GM23338 (cell line): ENCODE measurements at regions not wholly inside any gene's neighbourhood (a gene's known extent, or its start where the extent isn't known, plus 50 kb on each side); places are given as distances from the start of the nearest gene placed in this dataset.

Experiments
- ATAC-seq: fragments of 200-7000 bp; cut with Tn5 transposase; 3 replicates; pipeline ENCODE4 v1.9.1; 2020
- DNase-seq: peaks from one replicate; pipeline ENCODE4 v3.0.0-alpha.2; 2015; ENCODE audit warnings: low spot score
- H2AFZ ChIP-seq: fragments of 200-600 bp; sonication (generic); 2 replicates; pipeline ENCODE4 v1.8.0; 2016; ENCODE audit warnings: antibody characterized with exemption, mild to moderate bottlenecking, moderate library complexity
- H3F3A ChIP-seq: fragments of 200-600 bp; sonication (generic); replicated peaks from 2 replicates; pipeline ENCODE4 v1.8.0; 2017; ENCODE audit warnings: antibody characterized with exemption, mixed run types, low read depth
- H3K27ac ChIP-seq: fragments of 200-600 bp; sonication (generic); 2 replicates; pipeline ENCODE4 v1.6.1; 2016; ENCODE audit warnings: low read depth
- H3K27me3 ChIP-seq: fragments of 200-600 bp; sonication (generic); 2 replicates; pipeline ENCODE4 v1.8.0; 2016; ENCODE audit warnings: mild to moderate bottlenecking, mixed run types, moderate library complexity; ENCODE audit not compliant: insufficient read depth
- H3K36me3 ChIP-seq: fragments of 200-600 bp; sonication (generic); 2 replicates; pipeline ENCODE4 v1.8.0; 2016; ENCODE audit warnings: mild to moderate bottlenecking; ENCODE audit not compliant: insufficient read depth
- H3K4me1 ChIP-seq: fragments of 200-600 bp; sonication (generic); 2 replicates; pipeline ENCODE4 v1.8.0; 2016; ENCODE audit warnings: mild to moderate bottlenecking, moderate library complexity; ENCODE audit not compliant: insufficient read depth
- H3K4me2 ChIP-seq: fragments of 200-600 bp; sonication (generic); 2 replicates; pipeline ENCODE4 v1.7.1; 2017; ENCODE audit warnings: mixed run types
- H3K4me3 ChIP-seq: fragments of 200-600 bp; sonication (generic); 2 replicates; pipeline ENCODE4 v1.6.1; 2016; ENCODE audit warnings: mixed run types
- H3K79me2 ChIP-seq: fragments of 200-600 bp; sonication (generic); replicated peaks from 2 replicates; pipeline ENCODE4 v1.8.0; 2017; ENCODE audit warnings: mild to moderate bottlenecking; ENCODE audit not compliant: insufficient read depth
- H3K9me2 ChIP-seq: fragments of 200-600 bp; sonication (generic); 2 replicates; pipeline ENCODE4 v1.8.0; 2017; ENCODE audit not compliant: insufficient read depth
- H4K20me1 ChIP-seq: fragments of 200-600 bp; sonication (generic); replicated peaks from 2 replicates; pipeline ENCODE4 v1.8.0; 2017; ENCODE audit warnings: mild to moderate bottlenecking; ENCODE audit not compliant: insufficient read depth
- H3K27ac Mint-ChIP-seq: 2 replicates; pipeline ENCODE4 v1.8.0; 2020; ENCODE audit warnings: inconsistent platforms, mild to moderate bottlenecking, moderate library complexity, mixed read lengths
- H3K27me3 Mint-ChIP-seq: 3 replicates; pipeline ENCODE4 v1.8.0; 2022; ENCODE audit warnings: low read depth, mild to moderate bottlenecking, moderate library complexity, mixed read lengths, inconsistent platforms; ENCODE audit not compliant: insufficient read depth, poor library complexity
- H3K36me3 Mint-ChIP-seq: 3 replicates; pipeline ENCODE4 v1.8.0; 2021; ENCODE audit warnings: low read depth, mild to moderate bottlenecking, inconsistent platforms, moderate library complexity, mixed read lengths
- H3K4me1 Mint-ChIP-seq: 3 replicates; pipeline ENCODE4 v1.8.0; 2020; ENCODE audit warnings: mild to moderate bottlenecking, inconsistent platforms, mixed read lengths
- H3K4me3 Mint-ChIP-seq: 3 replicates; pipeline ENCODE4 v1.8.0; 2021; ENCODE audit warnings: moderate library complexity, mild to moderate bottlenecking, inconsistent platforms, mixed read lengths
- H3K9me3 Mint-ChIP-seq: 3 replicates; pipeline ENCODE4 v1.8.0; 2020; ENCODE audit warnings: moderate library complexity, mild to moderate bottlenecking, inconsistent platforms, mixed read lengths
- JUNB ChIP-seq: IDR thresholded peaks from one replicate; pipeline ENCODE4 v1.6.1; 2016; ENCODE audit warnings: antibody characterized with exemption; ENCODE audit not compliant: unreplicated experiment
- POLR2AphosphoS5 ChIP-seq: IDR thresholded peaks from 2 replicates; pipeline ENCODE4 v1.6.1; 2016; ENCODE audit warnings: antibody characterized with exemption, low read depth
- REST ChIP-seq: IDR thresholded peaks from one replicate; pipeline ENCODE4 v1.6.1; 2018; ENCODE audit warnings: antibody characterized with exemption; ENCODE audit not compliant: unreplicated experiment
- ZNF114 ChIP-seq: fragments of 250-450 bp; sonication (Bioruptor Pico); IDR thresholded peaks from 2 replicates; pipeline ENCODE4 v1.5.0; 2020; ENCODE audit warnings: mild to moderate bottlenecking, moderate library complexity
- ZNF331 ChIP-seq: fragments of 250-450 bp; sonication (Bioruptor Pico); IDR thresholded peaks from 2 replicates; pipeline ENCODE4 v1.5.0; 2020; ENCODE audit warnings: low read depth, mild to moderate bottlenecking, moderate library complexity
- ZNF462 ChIP-seq: fragments of 250-450 bp; sonication (Bioruptor Pico); IDR thresholded peaks from 2 replicates; pipeline ENCODE4 v1.5.0; 2020; ENCODE audit warnings: mild to moderate bottlenecking, moderate library complexity

- Histone ChIP-seq H3K36me3 (no peaks in the 10 kb centered on the region), H3K9me2 (no peaks in the 10 kb centered on the region), H4K20me1 (no peaks in the 10 kb centered on the region), H3K4me2 (no peak overlapping the region), H3K4me1 (no peaks in the 10 kb centered on the region; the same call in 1 of the 2 replicates), H2AFZ (no peak overlapping the region), H3K27me3 (no peaks in the 10 kb centered on the region), H3K79me2 (no peaks in the 10 kb centered on the region), H3F3A (peaks cover 9% of the 10 kb centered on the region), H3K4me3 (no peak overlapping the region), H3K27ac (no peak overlapping the region)
- Mint-ChIP-seq H3K27me3 (peaks cover 6% of the 10 kb centered on the region), H3K4me3 (no peak overlapping the region), H3K9me3 (no peaks in the 10 kb centered on the region; the same call in 2 of the 3 replicates), H3K27ac (no peak overlapping the region), H3K4me1 (peaks cover 32% of the 10 kb centered on the region), H3K36me3 (no peaks in the 10 kb centered on the region)
- DNase-seq = no peak
- peak; percentile 3; the same call in 1 of the 3 replicates for ATAC-seq
- no peak for TF ChIP-seq POLR2AphosphoS5
- no peak for TF ChIP-seq ZNF114
- no peak for TF ChIP-seq ZNF331
- no peak for TF ChIP-seq JUNB
- no peak for TF ChIP-seq REST
- no peak for TF ChIP-seq ZNF462 (CRISPR knock-in tag)
Observed at GRCh38 chr9:135223831-135224230, 136.4 kb downstream of the OLFM1 start.
